Natural killer cell (primary cell): ENCODE measurements at regions not wholly inside any gene's neighbourhood (a gene's known extent, or its start where the extent isn't known, plus 50 kb on each side); places are given as distances from the start of the nearest gene placed in this dataset.

Source experiments
- ATAC-seq, 3 donors: fragments of 150-1000 bp in 2 of 3; fragments of 200-7000 bp in 1 of 3; cut with Tn5 transposase; 1 replicate in 1 of 3; 2 replicates in 2 of 3; pipeline ENCODE4 v1.10.0; 2021; ENCODE audit warnings: mild to moderate bottlenecking in 2 of 3, moderate library complexity in 2 of 3
- DNase-seq, 2 donors: peaks; one replicate each; pipeline versions ENCODE4 v3.0.0 to v3.0.0-alpha.2; 2013 to 2021; ENCODE audit warnings: mixed read lengths in 1 of 2
- H3K27ac ChIP-seq: one replicate; pipeline ENCODE4 v1.5.1; 2013; ENCODE audit warnings: mild to moderate bottlenecking, low read length
- H3K27me3 ChIP-seq: one replicate; pipeline ENCODE4 v1.6.1; 2013; ENCODE audit warnings: low read length; ENCODE audit not compliant: control insufficient read depth, insufficient read depth
- H3K36me3 ChIP-seq: one replicate; pipeline ENCODE4 v1.6.1; 2013; ENCODE audit warnings: low read length; ENCODE audit not compliant: control insufficient read depth, insufficient read depth
- H3K4me1 ChIP-seq: one replicate; pipeline ENCODE4 v1.6.1; 2013; ENCODE audit warnings: low read length; ENCODE audit not compliant: control insufficient read depth, insufficient read depth
- H3K4me3 ChIP-seq: one replicate; pipeline ENCODE4 v1.5.1; 2013; ENCODE audit warnings: low read length
- H3K9me3 ChIP-seq: one replicate; pipeline ENCODE4 v1.6.1; 2013; ENCODE audit warnings: low read length; ENCODE audit not compliant: control insufficient read depth, insufficient read depth
- H3K27ac Mint-ChIP-seq, 2 donors: one replicate each; pipeline ENCODE4 v1.8.0; 2022; ENCODE audit warnings: mild to moderate bottlenecking in 2 of 2, mixed read lengths in 2 of 2, moderate library complexity in 1 of 2
- H3K27me3 Mint-ChIP-seq, 2 donors: one replicate each; pipeline ENCODE4 v1.8.0; 2022; ENCODE audit warnings: low read depth in 2 of 2, mixed read lengths in 2 of 2
- H3K36me3 Mint-ChIP-seq: one replicate; pipeline ENCODE4 v1.8.0; 2022; ENCODE audit warnings: mixed read lengths
- H3K4me1 Mint-ChIP-seq, 2 donors: one replicate each; pipeline ENCODE4 v1.8.0; 2022; ENCODE audit warnings: mixed read lengths in 2 of 2
- H3K4me3 Mint-ChIP-seq: one replicate; pipeline ENCODE4 v1.8.0; 2022; ENCODE audit warnings: mild to moderate bottlenecking, moderate library complexity, mixed read lengths
- H3K9me3 Mint-ChIP-seq, 2 donors: one replicate each; pipeline ENCODE4 v1.8.0; 2022; ENCODE audit warnings: mixed read lengths in 2 of 2
- WGBS: methylation state at CpG from one replicate; pipeline ENCODE4 v1.1.7; 2013; ENCODE audit warnings: missing lambda C conversion rate; ENCODE audit not compliant: insufficient coverage; 5-methylcytosine and 5-hydroxymethylcytosine counted together
- intact Hi-C: fragments of 100-400 bp; cut with micrococcal nuclease; formaldehyde crosslinking; loops from one replicate; pipeline ENCODE4 v1.14.2; 2022
- TF ChIP-seq, protein P1 (sequence below): fragments of 200-600 bp; IDR thresholded peaks from one replicate; pipeline ENCODE4 v1.8.0; 2022; ENCODE audit warnings: antibody characterized with exemption

- H3K9me3 Mint-ChIP-seq: peaks cover 4 to 10% of the 10 kb centered on the region in 2 donors
- peaks cover 4% of the 10 kb centered on the region for H3K9me3 ChIP-seq
- H3K4me3 Mint-ChIP-seq: no peak overlapping the region
- ATAC-seq: no peak
- no peak overlapping the region for H3K4me3 ChIP-seq
- WGBS: 75% methylated on average over 2 of the region's 3 CpGs
- no peaks in the 10 kb centered on the region for H3K27me3 ChIP-seq
- no peaks in the 10 kb centered on the region for H3K27me3 Mint-ChIP-seq
- no peaks in the 10 kb centered on the region for H3K4me1 Mint-ChIP-seq
- H3K27ac Mint-ChIP-seq: no peak overlapping the region
- no peaks in the 10 kb centered on the region for H3K4me1 ChIP-seq
- no peak overlapping the region for H3K27ac ChIP-seq
- TF ChIP-seq, protein P1, sequence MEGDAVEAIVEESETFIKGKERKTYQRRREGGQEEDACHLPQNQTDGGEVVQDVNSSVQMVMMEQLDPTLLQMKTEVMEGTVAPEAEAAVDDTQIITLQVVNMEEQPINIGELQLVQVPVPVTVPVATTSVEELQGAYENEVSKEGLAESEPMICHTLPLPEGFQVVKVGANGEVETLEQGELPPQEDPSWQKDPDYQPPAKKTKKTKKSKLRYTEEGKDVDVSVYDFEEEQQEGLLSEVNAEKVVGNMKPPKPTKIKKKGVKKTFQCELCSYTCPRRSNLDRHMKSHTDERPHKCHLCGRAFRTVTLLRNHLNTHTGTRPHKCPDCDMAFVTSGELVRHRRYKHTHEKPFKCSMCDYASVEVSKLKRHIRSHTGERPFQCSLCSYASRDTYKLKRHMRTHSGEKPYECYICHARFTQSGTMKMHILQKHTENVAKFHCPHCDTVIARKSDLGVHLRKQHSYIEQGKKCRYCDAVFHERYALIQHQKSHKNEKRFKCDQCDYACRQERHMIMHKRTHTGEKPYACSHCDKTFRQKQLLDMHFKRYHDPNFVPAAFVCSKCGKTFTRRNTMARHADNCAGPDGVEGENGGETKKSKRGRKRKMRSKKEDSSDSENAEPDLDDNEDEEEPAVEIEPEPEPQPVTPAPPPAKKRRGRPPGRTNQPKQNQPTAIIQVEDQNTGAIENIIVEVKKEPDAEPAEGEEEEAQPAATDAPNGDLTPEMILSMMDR: no peak
- intact Hi-C loops: no loop called here
- H3K36me3 Mint-ChIP-seq: no peaks in the 10 kb centered on the region
- H3K36me3 ChIP-seq: no peaks in the 10 kb centered on the region
- DNase-seq: no peak
These were observed 1292.2 kb downstream of the UQCRFS1 start for GRCh38 chr19:27920774-27921173.

GRCh38 chr19:27918818-27919217, 1294.1 kb downstream of the UQCRFS1 start:
- intact Hi-C loops: no loop called here
- Histone ChIP-seq H3K36me3 (no peaks in the 10 kb centered on the region), H3K9me3 (peaks cover 4% of the 10 kb centered on the region), H3K4me3 (no peak overlapping the region), H3K27ac (no peak overlapping the region), H3K4me1 (no peaks in the 10 kb centered on the region), H3K27me3 (no peaks in the 10 kb centered on the region)
- ATAC-seq: no peak
- H3K27ac Mint-ChIP-seq: no peak overlapping the region
- H3K36me3 Mint-ChIP-seq: no peaks in the 10 kb centered on the region
- no peak overlapping the region for H3K4me3 Mint-ChIP-seq
- WGBS: 74% methylated on average over 3 of the region's 3 CpGs
- TF ChIP-seq, protein P1: no peak
- peaks cover 0 to 7% of the 10 kb centered on the region in 2 donors for H3K9me3 Mint-ChIP-seq
- H3K4me1 Mint-ChIP-seq: no peaks in the 10 kb centered on the region
- no peaks in the 10 kb centered on the region for H3K27me3 Mint-ChIP-seq
- DNase-seq: no peak

- WGBS: 88% methylated on average over 17 of the region's 19 CpGs
- ATAC-seq (no peak), DNase-seq (no peak)
- Mint-ChIP-seq H3K27me3 (no peaks in the 10 kb centered on the region), H3K27ac (no peak overlapping the region), H3K9me3 (peaks cover 0 to 2% of the 10 kb centered on the region in 2 donors), H3K4me1 (no peaks in the 10 kb centered on the region), H3K36me3 (no peaks in the 10 kb centered on the region), H3K4me3 (no peak overlapping the region)
- H3K4me1 ChIP-seq: no peaks in the 10 kb centered on the region
- H3K9me3 ChIP-seq: peaks cover 10% of the 10 kb centered on the region
- intact Hi-C loops: no loop called here
- TF ChIP-seq, protein P1: no peak
- no peaks in the 10 kb centered on the region for H3K27me3 ChIP-seq
- H3K27ac ChIP-seq: no peak overlapping the region
- H3K4me3 ChIP-seq: no peak overlapping the region
- H3K36me3 ChIP-seq: no peaks in the 10 kb centered on the region
These were observed 1301.6 kb downstream of the UQCRFS1 start for GRCh38 chr19:27911122-27911898.

GRCh38 chr19:27909861-27910260, 1303.1 kb downstream of the UQCRFS1 start:
- no peaks in the 10 kb centered on the region for H3K4me1 ChIP-seq
- H3K9me3 ChIP-seq: peaks cover 21% of the 10 kb centered on the region
- no peak for DNase-seq
- intact Hi-C loops: no loop called here
- ATAC-seq: no peak
- Mint-ChIP-seq H3K27ac (no peak overlapping the region), H3K9me3 (peaks cover 0 to 2% of the 10 kb centered on the region in 2 donors), H3K36me3 (no peaks in the 10 kb centered on the region), H3K27me3 (no peaks in the 10 kb centered on the region), H3K4me3 (no peak overlapping the region), H3K4me1 (no peaks in the 10 kb centered on the region)
- WGBS: 91% methylated on average over 29 of the region's 29 CpGs
- no peak overlapping the region for H3K4me3 ChIP-seq
- no peaks in the 10 kb centered on the region for H3K36me3 ChIP-seq
- no peaks in the 10 kb centered on the region for H3K27me3 ChIP-seq
- H3K27ac ChIP-seq: no peak overlapping the region
- TF ChIP-seq, protein P1: no peak
